NCI-H146 (cell line): ENCODE measurements at regions not wholly inside any gene's neighbourhood (a gene's known extent, or its start where the extent isn't known, plus 50 kb on each side); places are given as distances from the start of the nearest gene placed in this dataset.
"Not testable (repeated sequence)": the region's sequence is repeated elsewhere in the genome, so short reads cannot be mapped to it uniquely, and the experiment has no call there.

ENCODE experiments used
- DNase-seq: peaks from one replicate; lab custom pipeline; 2025; lab: John Stamatoyannopoulos, UW

GRCh38 chrX:99095965-99096635 is 1314.0 kb downstream of the PCDH19 start:
- no peak for DNase-seq

DNA sequence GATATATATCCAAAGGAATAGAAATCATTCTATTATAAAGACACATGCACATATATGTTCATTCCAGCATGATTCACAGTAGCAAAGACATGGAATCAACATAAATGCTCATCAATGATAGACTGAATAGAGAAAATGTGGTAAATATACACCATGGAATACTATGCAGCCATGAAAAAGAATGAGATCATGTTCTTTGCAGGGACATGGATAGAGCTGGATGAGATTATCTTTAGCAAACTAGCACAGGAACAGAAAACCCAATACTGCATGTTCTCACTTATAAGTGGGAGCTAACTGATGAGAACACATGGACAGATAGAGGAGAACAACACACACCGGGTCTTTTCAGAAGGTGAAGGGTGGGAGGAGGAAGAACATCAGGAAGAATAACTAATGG is 1318.6 kb downstream of the PCDH19 start:
- DNase-seq: no peak

- DNase-seq: no peak
Measured at GRCh38 chrX:99078301-99078700, 1331.8 kb downstream of the PCDH19 start.

GRCh38 chrX:99077099-99077498 is 1333.0 kb downstream of the PCDH19 start:
- DNase-seq: no peak

GRCh38 chrX:99073551-99073950 is 1336.5 kb downstream of the PCDH19 start:
- no peak for DNase-seq

DNA sequence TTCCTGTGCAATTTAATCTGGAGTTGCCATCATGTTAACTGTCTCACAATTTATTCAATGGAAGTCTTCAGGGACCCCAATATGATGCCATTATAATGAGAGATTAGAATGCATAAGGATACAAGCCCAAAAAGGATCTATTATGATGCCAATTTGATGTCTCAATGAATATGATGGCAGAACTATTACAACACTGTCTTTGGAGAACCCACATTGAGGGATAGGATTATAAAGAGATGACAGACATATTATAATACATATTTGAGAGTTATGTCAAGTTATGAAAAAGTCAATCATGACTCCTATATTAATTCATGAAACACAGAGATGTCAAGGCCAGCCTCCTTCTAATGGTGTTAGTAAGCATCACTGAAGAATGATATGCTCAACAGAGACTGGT is 1358.4 kb downstream of the PCDH19 start:
- DNase-seq: no peak

DNA sequence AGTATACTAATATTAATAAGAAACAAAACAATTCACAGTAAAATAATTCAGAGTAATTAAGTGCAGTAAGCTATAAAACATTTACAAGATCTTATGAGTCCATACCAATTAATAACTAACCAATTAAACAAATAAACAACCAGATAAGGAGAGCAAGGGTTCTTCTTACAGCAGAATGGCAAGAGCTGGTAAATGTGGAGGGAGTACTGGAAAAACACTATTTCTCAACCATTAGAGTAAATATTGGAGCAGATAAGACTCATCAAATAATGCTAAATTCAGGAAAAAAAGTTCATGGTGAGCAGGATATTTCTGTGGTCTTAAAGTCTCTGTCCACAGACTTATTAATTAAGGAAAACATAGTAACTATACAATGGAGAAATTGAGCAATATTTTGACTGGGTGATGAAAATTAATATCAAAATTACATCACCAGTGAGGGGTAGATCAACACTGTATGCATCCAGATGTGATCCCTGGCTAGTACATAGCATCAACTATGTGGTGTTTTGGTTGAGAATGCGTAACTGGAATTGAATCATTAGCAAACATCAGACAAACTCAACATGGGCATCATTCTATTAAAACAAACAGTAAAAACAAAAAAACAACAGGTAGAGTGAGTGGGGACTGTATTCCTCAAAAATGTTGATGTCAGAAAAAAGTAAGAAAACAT is 1376.7 kb downstream of the PCDH19 start:
- no peak for DNase-seq

DNA sequence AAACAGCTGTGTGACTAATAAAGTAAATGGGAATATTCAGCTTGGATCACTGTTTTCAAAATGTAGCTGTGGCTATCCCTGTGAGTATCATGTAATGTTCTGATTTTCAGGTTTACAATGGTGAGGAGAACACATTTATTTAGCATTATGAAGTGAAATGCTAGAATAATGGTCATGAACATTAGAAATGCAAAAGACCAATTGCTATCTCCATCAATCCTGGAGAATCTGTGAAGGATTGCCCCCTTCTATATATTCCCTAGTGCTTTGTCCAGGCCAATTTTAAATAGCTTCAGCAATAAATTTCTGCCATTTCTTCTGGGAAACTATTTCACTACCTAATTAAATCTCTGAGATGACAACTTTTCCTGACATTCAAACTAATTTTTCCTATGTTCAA is 1399.1 kb downstream of the PCDH19 start:
- no peak for DNase-seq

DNA sequence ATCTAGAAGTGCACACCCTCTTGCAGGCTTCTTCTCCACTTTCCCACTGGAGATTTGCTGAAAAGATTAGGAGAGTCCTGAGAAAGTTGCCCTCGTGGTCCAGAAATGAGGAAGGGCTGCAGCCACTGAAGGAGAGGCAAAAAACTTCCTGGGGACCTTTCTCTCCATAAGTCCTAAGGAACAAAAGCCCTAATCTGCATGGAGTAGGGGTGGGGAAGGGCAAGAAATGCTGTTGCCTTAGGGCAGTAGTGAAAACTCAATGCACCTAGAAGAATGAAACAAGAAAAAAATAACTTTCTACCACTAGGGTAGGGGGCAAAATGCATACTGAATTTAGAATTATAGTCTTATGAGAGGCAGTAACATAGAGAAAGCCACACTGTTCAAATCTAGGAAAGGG is 1408.8 kb downstream of the PCDH19 start:
- no peak for DNase-seq

DNA sequence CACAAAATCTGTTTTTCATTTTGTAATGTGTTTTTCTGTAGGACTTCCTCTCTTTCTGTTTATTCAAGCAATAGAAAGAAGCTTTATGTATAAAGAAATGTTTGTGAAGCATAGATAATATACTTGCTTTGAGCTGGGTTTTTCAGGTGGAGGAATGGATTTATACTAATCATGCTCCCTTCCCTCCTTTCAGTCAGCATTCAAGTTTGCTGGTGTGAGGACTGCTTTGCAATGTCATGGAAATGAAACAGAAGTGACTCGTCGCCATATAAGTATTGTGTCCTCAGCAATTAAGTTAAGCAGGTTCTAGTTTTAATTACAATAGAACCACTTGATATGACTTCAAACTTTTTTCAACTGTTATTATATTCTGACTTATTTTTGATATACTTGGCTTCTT is 1447.1 kb downstream of the PCDH19 start:
- DNase-seq: no peak

GRCh38 chrX:98956014-98956413 is 1454.1 kb downstream of the PCDH19 start:
- no peak for DNase-seq

DNA sequence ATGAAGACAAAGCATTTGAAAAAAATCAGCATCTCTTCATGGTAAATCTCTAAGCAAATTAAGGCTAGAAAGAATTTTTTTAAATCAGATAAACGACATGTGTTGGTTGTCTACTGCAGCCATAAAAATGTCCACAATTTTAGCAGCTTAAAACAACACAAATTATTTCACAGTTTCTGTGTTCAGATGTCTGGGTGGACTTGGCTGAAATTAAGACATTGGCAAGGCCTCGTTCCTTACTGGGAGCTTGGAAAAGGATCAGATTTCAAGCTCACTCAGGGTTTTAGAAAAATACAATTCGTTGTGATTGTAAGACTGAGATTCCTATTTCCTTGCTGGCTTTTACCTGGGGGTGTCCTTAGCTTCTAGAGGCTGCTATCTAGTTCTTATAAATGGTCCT is 1470.6 kb downstream of the PCDH19 start:
- no peak for DNase-seq

DNA sequence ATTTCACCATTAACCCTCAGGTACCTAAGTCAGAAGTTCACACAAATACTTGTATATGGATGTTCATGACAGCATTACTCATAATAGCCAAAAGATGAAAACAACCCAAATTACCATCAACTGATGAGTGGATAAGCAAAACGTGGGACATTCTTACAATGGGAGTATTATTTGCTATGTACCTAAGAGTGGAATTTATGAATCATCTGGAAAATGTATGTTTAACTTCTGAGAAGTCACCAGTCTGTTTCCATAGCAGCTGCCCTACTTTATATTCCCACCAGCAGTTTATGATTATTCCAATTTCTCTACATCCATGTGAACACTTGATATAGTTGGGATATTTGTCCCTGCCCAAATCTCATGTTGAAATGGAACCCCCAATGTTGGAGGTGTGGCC is 1478.9 kb downstream of the PCDH19 start:
- DNase-seq: no peak

DNA sequence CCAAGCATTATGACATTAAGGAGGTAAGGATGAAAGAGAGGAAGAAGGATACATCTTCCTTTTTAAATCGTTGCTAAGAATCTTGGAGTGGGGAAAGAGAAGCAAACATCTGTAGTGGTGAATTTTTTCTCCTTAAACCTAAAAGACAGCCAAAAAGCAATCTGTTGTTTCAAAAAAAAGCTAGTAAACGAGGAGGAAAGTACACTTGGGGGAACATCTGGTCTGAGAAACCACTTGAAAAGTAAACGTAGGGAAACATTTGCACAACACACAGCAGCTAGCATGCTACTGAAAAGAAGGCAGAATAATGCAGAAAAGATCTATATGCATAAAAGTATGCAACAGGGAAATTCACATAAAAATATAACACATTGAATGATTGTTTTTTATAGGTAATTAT is 1485.6 kb downstream of the PCDH19 start:
- no peak for DNase-seq

- DNase-seq: no peak
Measured at GRCh38 chrX:98897191-98897590, 1512.9 kb downstream of the PCDH19 start.

DNA sequence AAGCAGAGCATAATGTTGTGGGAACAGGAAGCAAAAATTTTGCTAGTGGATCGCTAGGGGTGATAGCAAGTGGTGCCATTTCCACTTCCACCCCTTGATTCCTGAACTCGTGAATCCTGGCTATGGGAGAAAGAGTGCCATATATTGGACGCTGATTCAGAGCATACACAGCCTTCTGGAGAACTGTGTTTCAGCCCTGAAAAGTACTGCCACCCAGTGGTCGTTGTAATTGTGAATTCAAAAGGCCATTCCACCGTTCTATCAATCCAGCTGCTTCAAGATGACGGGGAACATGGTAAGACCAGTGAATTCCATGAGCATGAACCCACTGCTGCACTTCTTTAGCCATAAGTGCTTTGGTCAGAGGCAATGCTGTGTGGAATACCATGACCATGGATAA is 1559.4 kb downstream of the PCDH19 start:
- DNase-seq: not testable (repeated sequence)
